ENCODE measurements at regions not wholly inside any gene's neighbourhood (a gene's known extent, or its start where the extent isn't known, plus 50 kb on each side); places are given as distances from the start of the nearest gene placed in this dataset.

GRCh38 chr10:117924820-117925219 is 121.9 kb downstream of the RAB11FIP2 start:
- TF ChIP-seq EZH2 (IDR thresholded peaks at IDR 0.05; ENCODE audit: low read depth, unreplicated experiment) (no peak), POLR2AphosphoS5 (IDR thresholded peaks at IDR 0.05; ENCODE audit: low read depth) (no peak)
- TF ChIP-seq, protein P1, sequence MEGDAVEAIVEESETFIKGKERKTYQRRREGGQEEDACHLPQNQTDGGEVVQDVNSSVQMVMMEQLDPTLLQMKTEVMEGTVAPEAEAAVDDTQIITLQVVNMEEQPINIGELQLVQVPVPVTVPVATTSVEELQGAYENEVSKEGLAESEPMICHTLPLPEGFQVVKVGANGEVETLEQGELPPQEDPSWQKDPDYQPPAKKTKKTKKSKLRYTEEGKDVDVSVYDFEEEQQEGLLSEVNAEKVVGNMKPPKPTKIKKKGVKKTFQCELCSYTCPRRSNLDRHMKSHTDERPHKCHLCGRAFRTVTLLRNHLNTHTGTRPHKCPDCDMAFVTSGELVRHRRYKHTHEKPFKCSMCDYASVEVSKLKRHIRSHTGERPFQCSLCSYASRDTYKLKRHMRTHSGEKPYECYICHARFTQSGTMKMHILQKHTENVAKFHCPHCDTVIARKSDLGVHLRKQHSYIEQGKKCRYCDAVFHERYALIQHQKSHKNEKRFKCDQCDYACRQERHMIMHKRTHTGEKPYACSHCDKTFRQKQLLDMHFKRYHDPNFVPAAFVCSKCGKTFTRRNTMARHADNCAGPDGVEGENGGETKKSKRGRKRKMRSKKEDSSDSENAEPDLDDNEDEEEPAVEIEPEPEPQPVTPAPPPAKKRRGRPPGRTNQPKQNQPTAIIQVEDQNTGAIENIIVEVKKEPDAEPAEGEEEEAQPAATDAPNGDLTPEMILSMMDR (conservative IDR thresholded peaks at IDR 0.05; ENCODE audit: low read depth in 2 of 2): no peak

Data from GM23338 (cell line).